ENCODE measurements at regions not wholly inside any gene's neighbourhood (a gene's known extent, or its start where the extent isn't known, plus 50 kb on each side); places are given as distances from the start of the nearest gene placed in this dataset.
"Not testable (repeated sequence)": the region's sequence is repeated elsewhere in the genome, so short reads cannot be mapped to it uniquely, and the experiment has no call there.

- DNase-seq, result no peak
Measured at GRCh38 chr7:45269192-45269591, 111.6 kb downstream of the RAMP3 start.

- DNase-seq, result no peak
Measured at GRCh38 chr7:45278763-45279398, 121.3 kb downstream of the RAMP3 start.

GRCh38 chr7:45289611-45290010 lies 132.0 kb downstream of the RAMP3 start:
- DNase-seq, result not testable (repeated sequence)

- no peak for DNase-seq
Measured at GRCh38 chr7:45290880-45291279, 133.3 kb downstream of the RAMP3 start.

GRCh38 chr7:45292481-45292880 lies 134.9 kb downstream of the RAMP3 start:
- no peak for DNase-seq

- no peak for DNase-seq
Measured at GRCh38 chr7:45293295-45293942, 135.8 kb downstream of the RAMP3 start.

GRCh38 chr7:45294559-45294958 lies 137.0 kb downstream of the RAMP3 start:
- no peak for DNase-seq

- no peak for DNase-seq
Measured at GRCh38 chr7:45295222-45295621, 137.6 kb downstream of the RAMP3 start.

GRCh38 chr7:45296748-45297147 lies 139.2 kb downstream of the RAMP3 start:
- DNase-seq, result no peak

GRCh38 chr7:45306752-45307305 lies 149.2 kb downstream of the RAMP3 start:
- no peak for DNase-seq

- DNase-seq, result no peak
Measured at GRCh38 chr7:45311597-45311996, 154.0 kb downstream of the RAMP3 start.

- DNase-seq, result not testable (repeated sequence)
Measured at GRCh38 chr7:45315512-45315911, 157.9 kb downstream of the RAMP3 start.

- DNase-seq, result no peak
Measured at GRCh38 chr7:45324683-45325237, 167.2 kb downstream of the RAMP3 start.

GRCh38 chr7:45325378-45325777 lies 167.8 kb downstream of the RAMP3 start:
- DNase-seq, result no peak

GRCh38 chr7:45328403-45328981 lies 170.9 kb downstream of the RAMP3 start:
- DNase-seq, result no peak

- DNase-seq, result no peak
Measured at GRCh38 chr7:45331563-45331962, 174.0 kb downstream of the RAMP3 start.

- DNase-seq, result not testable (repeated sequence)
Measured at GRCh38 chr7:45335024-45335423, 177.4 kb downstream of the RAMP3 start.

GRCh38 chr7:45342236-45342635 lies 184.6 kb downstream of the RAMP3 start:
- DNase-seq, result no peak

GRCh38 chr7:45343746-45344145 lies 186.2 kb downstream of the RAMP3 start:
- no peak for DNase-seq

- DNase-seq, result no peak
Measured at GRCh38 chr7:45347804-45348203, 190.2 kb downstream of the RAMP3 start.

GRCh38 chr7:45349090-45349489 lies 191.5 kb downstream of the RAMP3 start:
- DNase-seq, result no peak

GRCh38 chr7:45350896-45351295 lies 193.3 kb downstream of the RAMP3 start:
- no peak for DNase-seq

GRCh38 chr7:45358287-45358686 lies 200.7 kb downstream of the RAMP3 start:
- no peak for DNase-seq

- no peak for DNase-seq
Measured at GRCh38 chr7:45359250-45359649, 201.7 kb downstream of the RAMP3 start.

All from CD4-positive, alpha-beta T cell treated with Interleukin-6 for 4 hours (primary cell).